Prostate gland (tissue), 2 donors: ENCODE measurements at regions not wholly inside any gene's neighbourhood (a gene's known extent, or its start where the extent isn't known, plus 50 kb on each side); places are given as distances from the start of the nearest gene placed in this dataset.

ENCODE experiments used
- DNase-seq: peaks from one replicate; pipeline ENCODE4 v3.0.0-alpha.2; 2019; ENCODE audit warnings: low spot score
- H3K27ac ChIP-seq, 2 donors: fragments of 200-600 bp; sonication (generic); 2 replicates each; pipeline ENCODE4 v1.5.1; 2017 to 2019
- H3K27me3 ChIP-seq: fragments of 200-600 bp; sonication (generic); replicated peaks from 2 replicates; pipeline ENCODE4 v1.5.1; 2019; ENCODE audit not compliant: insufficient read depth
- H3K36me3 ChIP-seq, 2 donors: fragments of 200-600 bp; sonication (generic); 1 replicate in 1 of 2; 2 replicates in 1 of 2; pipeline versions ENCODE4 v1.5.1 to v1.8.1; 2017 to 2019
- H3K4me1 ChIP-seq: fragments of 200-600 bp; sonication (generic); replicated peaks from 2 replicates; pipeline ENCODE4 v1.5.1; 2019
- H3K4me3 ChIP-seq, 2 donors: fragments of 200-600 bp; sonication (generic); 2 replicates each; pipeline ENCODE4 v1.5.1; 2017 to 2019
- H3K9me3 ChIP-seq: fragments of 200-600 bp; sonication (generic); 2 replicates; pipeline ENCODE4 v1.5.1; 2017
- CTCF ChIP-seq, 4 experiments: fragments of 200-600 bp in 2 of 4; fragments of 450-650 bp in 2 of 4; sonication (generic) in 2 of 4; IDR thresholded peaks; 1 replicate in 3 of 4; 2 replicates in 1 of 4; pipeline ENCODE4 v1.5.1; 2016 to 2019; ENCODE audit warnings: antibody characterized with exemption in 4 of 4, mild to moderate bottlenecking in 2 of 4, moderate library complexity in 2 of 4
- POLR2A ChIP-seq: fragments of 450-650 bp; IDR thresholded peaks from one replicate; pipeline ENCODE4 v1.6.1; 2016; ENCODE audit warnings: antibody characterized with exemption, mild to moderate bottlenecking
- POLR2AphosphoS5 ChIP-seq: sonication (generic); formaldehyde crosslinking; IDR thresholded peaks from one replicate; pipeline ENCODE4 v1.6.1; 2017; ENCODE audit warnings: antibody characterized with exemption
- WGBS: methylation state at CpG from one replicate; pipeline ENCODE4 v1.1.5; 2018; 5-methylcytosine and 5-hydroxymethylcytosine counted together
- intact Hi-C: fragments of 100-400 bp; cut with DNase I; formaldehyde crosslinking; loops from one replicate; pipeline ENCODE4 v1.14.2; 2022

- Histone ChIP-seq H3K27me3 (no peaks in the 10 kb centered on the region), H3K9me3 (no peaks in the 10 kb centered on the region), H3K4me3 (no peak overlapping the region), H3K27ac (no peak overlapping the region), H3K36me3 (no peaks in the 10 kb centered on the region), H3K4me1 (no peaks in the 10 kb centered on the region)
- DNase-seq: no peak
- 90% methylated on average over 8 of the region's 8 CpGs for WGBS
- TF ChIP-seq POLR2A: no peak
- no peak for TF ChIP-seq POLR2AphosphoS5
- TF ChIP-seq CTCF (IDR thresholded peaks at IDR 0.05): no peak
- intact Hi-C loops: no loop called here
Measured at GRCh38 chr20:24859539-24859938, 89.5 kb upstream of the CST7 start.

DNA sequence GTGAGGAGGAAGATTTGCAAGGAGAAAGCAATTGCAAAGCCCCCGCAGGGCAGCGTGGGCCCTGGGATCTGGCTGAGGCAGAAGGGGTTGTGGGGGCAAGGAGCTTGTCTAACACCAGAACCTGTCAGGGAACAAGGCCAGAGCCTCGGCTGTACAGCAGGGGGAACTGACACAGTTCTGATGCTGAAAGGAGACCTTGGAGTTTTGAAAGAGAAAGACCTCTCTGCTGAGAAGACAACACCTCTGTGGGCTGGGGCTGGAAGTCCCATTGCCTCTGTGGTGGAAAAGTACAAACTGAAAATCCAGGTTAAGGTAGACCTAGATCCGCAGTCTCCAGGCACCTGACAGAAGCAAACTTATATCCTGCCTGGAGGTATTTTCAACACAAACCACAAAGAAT lies 86.9 kb upstream of the CST7 start:
- no peaks in the 10 kb centered on the region for H3K36me3 ChIP-seq
- intact Hi-C loops: no loop called here
- no peak for DNase-seq
- H3K27ac ChIP-seq: no peak overlapping the region
- no peaks in the 10 kb centered on the region for H3K4me1 ChIP-seq
- H3K27me3 ChIP-seq: no peaks in the 10 kb centered on the region
- H3K9me3 ChIP-seq: no peaks in the 10 kb centered on the region
- TF ChIP-seq POLR2AphosphoS5 (no peak), CTCF (IDR thresholded peaks at IDR 0.05) (no peak), POLR2A (no peak)
- no peak overlapping the region for H3K4me3 ChIP-seq
- 71% methylated on average over 4 of the region's 4 CpGs for WGBS

GRCh38 chr20:24862606-24863005 lies 86.5 kb upstream of the CST7 start:
- H3K4me1 ChIP-seq: no peaks in the 10 kb centered on the region
- intact Hi-C loops: no loop called here
- DNase-seq: no peak
- no peak for TF ChIP-seq POLR2AphosphoS5
- TF ChIP-seq CTCF (IDR thresholded peaks at IDR 0.05): no peak
- TF ChIP-seq POLR2A: no peak
- no peak overlapping the region for H3K4me3 ChIP-seq
- no peaks in the 10 kb centered on the region for H3K9me3 ChIP-seq
- H3K27me3 ChIP-seq: no peaks in the 10 kb centered on the region
- whole genome bisulfite sequencing: 74% methylated on average over 6 of the region's 6 CpGs
- H3K27ac ChIP-seq: no peak overlapping the region
- no peaks in the 10 kb centered on the region for H3K36me3 ChIP-seq

- Histone ChIP-seq H3K27me3 (no peaks in the 10 kb centered on the region), H3K9me3 (no peaks in the 10 kb centered on the region), H3K4me3 (no peak overlapping the region), H3K4me1 (no peaks in the 10 kb centered on the region), H3K36me3 (no peaks in the 10 kb centered on the region), H3K27ac (no peak overlapping the region)
- DNase-seq: no peak
- TF ChIP-seq CTCF (IDR thresholded peaks at IDR 0.05): no peak
- no peak for TF ChIP-seq POLR2A
- no peak for TF ChIP-seq POLR2AphosphoS5
- WGBS: 89% methylated on average over 2 of the region's 2 CpGs
- intact Hi-C loops: no loop called here
Measured at GRCh38 chr20:24863356-24863755, 85.7 kb upstream of the CST7 start.

GRCh38 chr20:24866008-24866407 lies 83.1 kb upstream of the CST7 start:
- no peaks in the 10 kb centered on the region for H3K36me3 ChIP-seq
- no peaks in the 10 kb centered on the region for H3K27me3 ChIP-seq
- H3K27ac ChIP-seq: no peak overlapping the region
- intact Hi-C loops: no loop called here
- WGBS: 100% methylated on average over 1 of the region's 1 CpG
- no peaks in the 10 kb centered on the region for H3K4me1 ChIP-seq
- no peaks in the 10 kb centered on the region for H3K9me3 ChIP-seq
- no peak overlapping the region for H3K4me3 ChIP-seq
- no peak for TF ChIP-seq POLR2AphosphoS5
- no peak for TF ChIP-seq CTCF (IDR thresholded peaks at IDR 0.05)
- TF ChIP-seq POLR2A: no peak
- DNase-seq: no peak
